Adrenal gland (tissue), 9 donors: ENCODE measurements at regions not wholly inside any gene's neighbourhood (a gene's known extent, or its start where the extent isn't known, plus 50 kb on each side); places are given as distances from the start of the nearest gene placed in this dataset.

Source experiments
- DNase-seq, 7 donors: peaks; one replicate each; pipeline ENCODE4 v3.0.0-alpha.2; 2019 to 2020
- H3K27ac ChIP-seq, 5 donors: fragments of 200-600 bp; sonication (generic) in 4 of 5; 1 replicate in 3 of 5; 2 replicates in 2 of 5; pipeline versions ENCODE4 v1.5.1 to v1.8.0; 2016 to 2020; ENCODE audit warnings: mild to moderate bottlenecking in 1 of 5
- H3K27me3 ChIP-seq: fragments of 200-600 bp; 2 replicates; pipeline ENCODE4 v1.8.0; 2021
- H3K36me3 ChIP-seq, 2 donors: fragments of 200-600 bp; replicated peaks in 1 of 2; 1 replicate in 1 of 2; 2 replicates in 1 of 2; pipeline versions ENCODE4 v1.5.1 to v1.8.0; 2018 to 2022
- H3K4me1 ChIP-seq, 2 donors: fragments of 200-600 bp; replicated peaks in 1 of 2; 1 replicate in 1 of 2; 2 replicates in 1 of 2; pipeline versions ENCODE4 v1.5.1 to v1.8.0; 2018 to 2021
- H3K4me3 ChIP-seq, 4 donors: fragments of 200-600 bp; sonication (generic) in 3 of 4; one replicate each; pipeline ENCODE4 v1.5.1; 2016 to 2018
- H3K9me3 ChIP-seq, 3 donors: fragments of 200-600 bp; sonication (generic) in 1 of 3; replicated peaks in 1 of 3; 1 replicate in 2 of 3; 2 replicates in 1 of 3; pipeline versions ENCODE4 v1.5.1 to v1.8.0; 2016 to 2021
- CTCF ChIP-seq, 6 experiments: fragments of 450-650 bp in 4 of 6; fragments of 200-600 bp in 2 of 6; sonication (generic) in 1 of 6; IDR thresholded peaks; 1 replicate in 5 of 6; 2 replicates in 1 of 6; pipeline versions ENCODE4 v1.5.1 to v1.8.0; 2016 to 2021; ENCODE audit warnings: antibody characterized with exemption in 6 of 6, mild to moderate bottlenecking in 2 of 6, moderate library complexity in 1 of 6
- POLR2A ChIP-seq, 2 donors: fragments of 450-650 bp; IDR thresholded peaks; one replicate each; pipeline ENCODE4 v1.6.1; 2017; ENCODE audit warnings: antibody characterized with exemption in 2 of 2, mild to moderate bottlenecking in 2 of 2, moderate library complexity in 1 of 2
- WGBS, 4 donors: extraction: QIAGEN DNeasy Blood & Tissue Kit in 2 of 4; methylation state at CpG; one replicate each; pipeline versions ENCODE4 v1.1.5 to v1.1.7; 2013 to 2017; 5-methylcytosine and 5-hydroxymethylcytosine counted together
- intact Hi-C, 2 donors: fragments of 100-400 bp; cut with DNase I; formaldehyde crosslinking; loops; one replicate each; pipeline versions ENCODE4 v1.14.1 to v1.15.0; 2022 to 2023
- donor health status: healthy with polysubstance abuse.
- donor health status: Bipolar disorder and iron deficiency.
- donor health status: DM: yes; HTN: yes; CAD: no.
- donor health status: DM: no; HTN: no; CAD: no.
- donor health status: DM: no; HTN: no; CAD: no.

DNA sequence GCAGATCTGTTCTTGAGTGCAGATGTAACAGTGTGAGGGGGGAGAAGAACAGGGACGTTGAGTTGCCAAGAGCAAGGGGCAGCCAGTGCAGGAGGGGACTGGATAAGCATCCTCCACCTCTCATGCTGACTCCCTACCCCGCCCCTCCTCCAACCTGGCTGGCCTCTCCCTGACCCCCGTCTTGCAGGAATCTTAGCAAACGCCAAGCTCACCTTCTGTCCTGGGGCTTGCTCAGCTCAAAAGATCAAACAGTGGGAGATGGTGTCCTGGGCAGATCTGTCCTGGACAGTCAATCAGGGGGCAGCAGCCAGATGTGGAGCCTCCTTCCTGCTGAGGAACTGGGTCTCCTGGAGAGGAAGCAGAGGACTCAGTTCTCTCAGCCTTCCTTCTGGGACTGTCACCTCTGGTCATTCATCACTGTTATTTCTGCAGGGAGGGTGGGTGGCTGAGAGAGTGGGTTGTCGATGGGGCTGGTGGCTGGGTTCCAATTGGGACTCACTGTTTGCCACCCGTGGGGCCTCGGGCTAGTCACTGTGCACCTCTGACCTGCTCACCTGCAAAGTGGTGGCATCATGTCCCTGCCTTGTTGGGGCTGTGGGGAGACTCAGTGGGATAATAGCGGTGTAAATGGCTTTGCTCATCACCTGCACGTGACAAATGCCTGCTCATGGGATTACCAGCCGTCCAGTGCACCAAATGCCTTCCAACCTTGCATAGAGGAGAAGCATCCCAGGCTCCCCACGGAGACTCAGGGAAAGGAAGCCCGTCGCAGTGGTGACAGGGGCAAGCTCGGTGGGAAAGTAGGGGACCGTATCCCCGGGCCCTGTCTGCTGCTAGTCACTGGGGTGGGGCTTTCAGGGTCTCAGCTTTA is 154.4 kb downstream of the PTPRU start:
- DNase-seq, result no peak
- intact Hi-C loops, result loop anchor here in 1 of 2 donors (5.0 kb wide), 1 partner anchor 1017 kb away; no protein-coding TSS in a partner anchor
- Histone ChIP-seq H3K27me3 (no peaks in the 10 kb centered on the region), H3K4me1 (no peaks in the 10 kb centered on the region), H3K27ac (no peak overlapping the region), H3K4me3 (no peak overlapping the region), H3K9me3 (no peaks in the 10 kb centered on the region), H3K36me3 (no peaks in the 10 kb centered on the region)
- TF ChIP-seq CTCF (IDR thresholded peaks at IDR 0.05) (no peak), POLR2A (IDR thresholded peaks at IDR 0.05) (no peak)
- 28 to 38% (median 36%) methylated on average over 12 to 16 of the region's 16 CpGs for WGBS, 4 donors

GRCh38 chr1:29390075-29390474 is 153.8 kb downstream of the PTPRU start:
- H3K27me3 ChIP-seq, result no peaks in the 10 kb centered on the region
- intact Hi-C loops, result loop anchor here in 1 of 2 donors (5.0 kb wide), 1 partner anchor 1017 kb away; no protein-coding TSS in a partner anchor

GRCh38 chr1:29389533-29390041 is 153.3 kb downstream of the PTPRU start:
- no peak for TF ChIP-seq POLR2A (IDR thresholded peaks at IDR 0.05)
- no peak for TF ChIP-seq CTCF (IDR thresholded peaks at IDR 0.05)
- no peaks in the 10 kb centered on the region for H3K36me3 ChIP-seq
- no peaks in the 10 kb centered on the region for H3K4me1 ChIP-seq
- DNase-seq, result no peak
- 54 to 100% (median 62%) methylated on average over 1 to 2 of the region's 2 CpGs for WGBS, 4 donors
- no peak overlapping the region for H3K4me3 ChIP-seq
- H3K27ac ChIP-seq, result no peak overlapping the region
- H3K9me3 ChIP-seq, result no peaks in the 10 kb centered on the region
- no peaks in the 10 kb centered on the region for H3K27me3 ChIP-seq
- intact Hi-C loops, result loop anchor here in 1 of 2 donors (5.0 kb wide), 1 partner anchor 1018 kb away; no protein-coding TSS in a partner anchor

More at GRCh38 chr1:29390075-29390474, 153.8 kb downstream of the PTPRU start:
- no peak for DNase-seq
- H3K4me3 ChIP-seq, result no peak overlapping the region
- H3K4me1 ChIP-seq, result no peaks in the 10 kb centered on the region
- H3K36me3 ChIP-seq, result no peaks in the 10 kb centered on the region
- 39 to 67% (median 57%) methylated on average over 3 of the region's 3 CpGs for WGBS, 4 donors
- no peaks in the 10 kb centered on the region for H3K9me3 ChIP-seq
- TF ChIP-seq POLR2A (IDR thresholded peaks at IDR 0.05), result no peak
- TF ChIP-seq CTCF (IDR thresholded peaks at IDR 0.05), result no peak
- no peak overlapping the region for H3K27ac ChIP-seq

DNA sequence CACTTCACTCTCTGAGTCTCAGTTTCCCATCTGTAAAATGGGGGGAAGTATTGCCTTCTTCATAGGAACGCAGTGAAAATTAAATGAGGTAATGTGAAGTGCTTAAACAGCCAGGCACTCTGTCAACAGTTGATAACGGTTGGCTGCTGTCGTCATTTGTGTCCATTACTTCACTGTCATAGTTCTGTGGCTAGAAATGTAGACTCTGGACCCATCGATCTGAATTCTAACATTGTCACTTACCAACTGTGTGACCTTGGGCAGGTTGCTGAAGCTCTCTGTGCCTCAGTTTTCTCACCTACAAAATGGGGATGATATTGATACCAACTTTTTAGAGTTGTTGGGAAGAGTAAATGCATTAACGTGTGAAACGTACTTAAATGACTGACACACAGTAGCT is 152.6 kb downstream of the PTPRU start:
- intact Hi-C loops, result no loop called here
- Histone ChIP-seq H3K27ac (no peak overlapping the region), H3K4me1 (no peaks in the 10 kb centered on the region), H3K27me3 (no peaks in the 10 kb centered on the region), H3K9me3 (no peaks in the 10 kb centered on the region), H3K4me3 (no peak overlapping the region), H3K36me3 (no peaks in the 10 kb centered on the region)
- DNase-seq, result no peak
- no peak for TF ChIP-seq CTCF (IDR thresholded peaks at IDR 0.05)
- TF ChIP-seq POLR2A (IDR thresholded peaks at IDR 0.05), result no peak
- 70 to 85% (median 82%) methylated on average over 6 of the region's 6 CpGs for WGBS, 4 donors
